SK-N-SH (cell line): ENCODE measurements at regions not wholly inside any gene's neighbourhood (a gene's known extent, or its start where the extent isn't known, plus 50 kb on each side); places are given as distances from the start of the nearest gene placed in this dataset.
"Not testable (repeated sequence)": the region's sequence is repeated elsewhere in the genome, so short reads cannot be mapped to it uniquely, and the experiment has no call there.

Experiments
- CTCF ChIA-PET: fragments of 300-600, 350-600 bp; formaldehyde crosslinking; extraction: SDS; loops from one replicate; lab custom pipeline; 2021; lab: Yijun Ruan, JAX
- POLR2A ChIA-PET: fragments of 350-600 bp; sonication (Branson Sonifier 250); formaldehyde crosslinking; extraction: SDS; loops from one replicate; lab custom pipeline; 2020; ENCODE audit warnings: antibody characterized with exemption, inconsistent platforms; lab: Yijun Ruan, JAX
- DNase-seq: peaks from one replicate; pipeline ENCODE4 v3.0.0; 2012
- H2AFZ ChIP-seq: fragments of 200-600 bp; sonication (generic); 2 replicates; pipeline ENCODE4 v1.8.1; 2016; ENCODE audit warnings: antibody characterized with exemption, mild to moderate bottlenecking, low read depth
- H3F3A ChIP-seq: fragments of 200-600 bp; sonication (generic); replicated peaks from 2 replicates; pipeline ENCODE3; 2016; ENCODE audit warnings: antibody characterized with exemption, mild to moderate bottlenecking; ENCODE audit not compliant: insufficient read depth
- H3K27ac ChIP-seq, 2 experiments: fragments of 200-500 bp in 1 of 2; fragments of 200-600 bp in 1 of 2; sonication (Bioruptor generic) in 1 of 2; sonication (generic), shearing (Covaris generic) in 1 of 2; 2 replicates each; pipeline versions ENCODE4 v1.5.1 to v1.6.1; 2014 to 2016; ENCODE audit warnings: low read depth in 2 of 2, inconsistent platforms in 1 of 2, low read length in 1 of 2, mild to moderate bottlenecking in 1 of 2, mixed read lengths in 1 of 2
- H3K27me3 ChIP-seq: fragments of 200-600 bp; sonication (generic), shearing (Covaris generic); 2 replicates; pipeline ENCODE4 v1.6.1; 2016; ENCODE audit warnings: mixed run types; ENCODE audit not compliant: insufficient read depth
- H3K36me3 ChIP-seq, 2 experiments: fragments of 200-500 bp in 1 of 2; fragments of 200-600 bp in 1 of 2; sonication (Bioruptor generic) in 1 of 2; sonication (generic) in 1 of 2; replicated peaks in 1 of 2; 2 replicates each; pipeline versions ENCODE3 to v1.5.1; 2014 to 2016; ENCODE audit warnings: low read length in 1 of 2, mild to moderate bottlenecking in 1 of 2; ENCODE audit not compliant: insufficient read depth in 2 of 2, control insufficient read depth in 1 of 2
- H3K4me1 ChIP-seq, 2 experiments: fragments of 200-500 bp in 1 of 2; fragments of 200-600 bp in 1 of 2; sonication (Bioruptor generic) in 1 of 2; sonication (generic), shearing (Covaris generic) in 1 of 2; 2 replicates each; pipeline versions ENCODE4 v1.5.1 to v1.6.1; 2014 to 2016; ENCODE audit warnings: low read depth in 1 of 2, low read length in 1 of 2, mixed run types in 1 of 2; ENCODE audit not compliant: insufficient read depth in 2 of 2, control insufficient read depth in 1 of 2
- H3K4me2 ChIP-seq: fragments of 200-600 bp; sonication (generic), shearing (Covaris generic); 2 replicates; pipeline ENCODE4 v1.6.1; 2017; ENCODE audit warnings: mixed run types
- H3K4me3 ChIP-seq, 2 experiments: fragments of 200-500 bp in 1 of 2; fragments of 200-600 bp in 1 of 2; sonication (Bioruptor generic) in 1 of 2; sonication (generic), shearing (Covaris generic) in 1 of 2; 2 replicates each; pipeline versions ENCODE4 v1.5.1 to v1.8.1; 2014 to 2016; ENCODE audit warnings: low read depth in 2 of 2, inconsistent platforms in 1 of 2, low read length in 1 of 2, mild to moderate bottlenecking in 1 of 2, mixed read lengths in 1 of 2, moderate library complexity in 1 of 2
- H3K79me2 ChIP-seq: fragments of 200-600 bp; sonication (generic); 2 replicates; pipeline ENCODE4 v1.8.1; 2017; ENCODE audit warnings: mild to moderate bottlenecking; ENCODE audit not compliant: insufficient read depth
- H3K9ac ChIP-seq: fragments of 200-600 bp; sonication (generic); 2 replicates; pipeline ENCODE4 v1.6.1; 2017; ENCODE audit warnings: mixed run types
- H3K9me2 ChIP-seq: fragments of 200-600 bp; sonication (generic); 2 replicates; pipeline ENCODE4 v1.6.1; 2017; ENCODE audit warnings: mixed run types
- H3K9me3 ChIP-seq: fragments of 200-600 bp; sonication (generic); 2 replicates; pipeline ENCODE4 v1.6.1; 2017; ENCODE audit warnings: mixed run types, mild to moderate bottlenecking, moderate library complexity
- H4K20me1 ChIP-seq: fragments of 200-600 bp; sonication (generic); 2 replicates; pipeline ENCODE4 v1.6.1; 2017; ENCODE audit warnings: mild to moderate bottlenecking, mixed run types; ENCODE audit not compliant: insufficient read depth
- FOXM1 ChIP-seq: IDR thresholded peaks from 2 replicates; pipeline ENCODE4 v1.4.0; 2012; ENCODE audit warnings: low read depth, mild to moderate bottlenecking
- GABPA ChIP-seq: IDR thresholded peaks from 2 replicates; pipeline ENCODE4 v1.4.0; 2012; ENCODE audit warnings: low read depth, mild to moderate bottlenecking
- GATA2 ChIP-seq: sonication (generic); formaldehyde crosslinking; IDR thresholded peaks from 2 replicates; pipeline ENCODE4 v1.5.0; 2020; ENCODE audit warnings: mild to moderate bottlenecking, missing genetic modification reagents
- JUND ChIP-seq: IDR thresholded peaks from 2 replicates; pipeline ENCODE4 v1.4.0; 2012
- MEF2A ChIP-seq: IDR thresholded peaks from 2 replicates; pipeline ENCODE4 v1.4.0; 2012; ENCODE audit warnings: low read depth, borderline replicate concordance
- RAD21 ChIP-seq: IDR thresholded peaks from 2 replicates; pipeline ENCODE4 v1.6.1; 2012; ENCODE audit warnings: mild to moderate bottlenecking, low read length
- SIN3A ChIP-seq: IDR thresholded peaks from 2 replicates; pipeline ENCODE4 v1.6.1; 2012; ENCODE audit warnings: low read depth, mild to moderate bottlenecking, low read length, moderate library complexity, borderline replicate concordance
- TAF1 ChIP-seq: IDR thresholded peaks from 2 replicates; pipeline ENCODE4 v1.6.1; 2012; ENCODE audit warnings: low read depth, mild to moderate bottlenecking, low read length, moderate library complexity, borderline replicate concordance
- YY1 ChIP-seq: IDR thresholded peaks from 2 replicates; pipeline ENCODE4 v1.4.0; 2012; ENCODE audit warnings: low read depth, mild to moderate bottlenecking
- WGBS: methylation state at CpG from one replicate; pipeline ENCODE4 v1.1.6; 2017; ENCODE audit warnings: low lambda C conversion rate; 5-methylcytosine and 5-hydroxymethylcytosine counted together

DNA sequence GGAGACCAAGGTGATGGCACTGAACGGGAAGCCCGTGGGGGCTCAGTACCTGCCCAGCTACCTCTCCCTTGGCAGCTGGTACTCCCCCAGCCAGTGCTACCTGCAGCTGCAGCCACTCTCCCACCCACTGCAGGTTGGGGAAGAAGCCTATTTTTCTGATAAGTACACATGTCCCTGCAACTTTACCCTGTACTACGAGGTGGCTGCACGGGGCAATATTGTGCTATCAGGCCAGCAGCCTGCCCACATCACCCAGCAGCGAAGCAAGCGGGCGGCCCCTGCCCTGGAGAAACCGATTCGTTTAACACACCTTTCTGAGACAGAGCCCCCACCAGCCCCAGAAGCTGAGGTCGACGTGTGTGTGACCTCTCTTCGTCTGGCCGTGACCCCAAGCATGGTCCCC is 1246.2 kb upstream of the PHF14 start:
- H3K79me2 ChIP-seq, CTCF ChIA-PET, H3K9ac ChIP-seq, H3K27ac ChIP-seq, H3K9me2 ChIP-seq, H3K4me3 ChIP-seq, H3K4me1 ChIP-seq, H4K20me1 ChIP-seq, H3K4me2 ChIP-seq, POLR2A ChIA-PET, H3K27me3 ChIP-seq, H3F3A ChIP-seq, DNase-seq, H3K36me3 ChIP-seq, H3K9me3 ChIP-seq, H2AFZ ChIP-seq: not testable (repeated sequence)
- WGBS: 76% methylated on average over 6 of the region's 13 CpGs

DNA sequence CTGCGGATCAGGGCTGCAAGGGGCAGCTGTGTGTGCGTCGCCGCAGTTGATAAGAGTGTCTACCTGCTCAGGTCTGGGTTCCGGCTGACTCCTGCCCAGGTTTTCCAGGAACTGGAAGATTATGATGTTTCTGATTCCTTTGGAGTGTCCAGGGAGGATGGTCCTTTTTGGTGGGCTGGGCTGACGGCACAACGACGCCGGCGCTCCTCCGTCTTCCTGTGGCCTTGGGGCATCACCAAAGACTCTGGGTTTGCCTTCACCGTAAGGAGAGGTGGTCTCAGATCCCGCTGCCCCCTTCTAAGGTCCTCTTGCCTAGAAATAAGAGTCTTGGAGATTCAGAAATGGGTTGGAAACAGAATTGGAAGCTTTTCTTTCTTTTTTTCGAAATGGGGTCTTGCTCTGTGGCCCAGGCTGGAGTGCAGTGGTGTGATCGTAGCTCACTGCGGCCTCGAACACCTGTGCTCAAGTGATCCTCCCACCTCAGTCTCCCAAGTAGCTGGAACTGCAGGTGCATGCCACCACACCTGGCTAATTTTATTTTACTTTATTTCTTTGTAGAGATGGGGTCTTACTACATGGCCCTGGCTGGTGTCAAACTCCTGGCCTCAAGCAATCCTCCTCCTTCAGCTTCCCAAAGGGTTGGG is 1245.5 kb upstream of the PHF14 start:
- POLR2A ChIA-PET, H4K20me1 ChIP-seq, H3F3A ChIP-seq, H3K9me2 ChIP-seq, H3K9ac ChIP-seq, H3K79me2 ChIP-seq, H3K27ac ChIP-seq, H2AFZ ChIP-seq, CTCF ChIA-PET, H3K9me3 ChIP-seq, H3K4me1 ChIP-seq, H3K27me3 ChIP-seq, DNase-seq, H3K4me2 ChIP-seq, H3K36me3 ChIP-seq, H3K4me3 ChIP-seq: not testable (repeated sequence)
- WGBS: 64% methylated on average over 14 of the region's 17 CpGs

DNA sequence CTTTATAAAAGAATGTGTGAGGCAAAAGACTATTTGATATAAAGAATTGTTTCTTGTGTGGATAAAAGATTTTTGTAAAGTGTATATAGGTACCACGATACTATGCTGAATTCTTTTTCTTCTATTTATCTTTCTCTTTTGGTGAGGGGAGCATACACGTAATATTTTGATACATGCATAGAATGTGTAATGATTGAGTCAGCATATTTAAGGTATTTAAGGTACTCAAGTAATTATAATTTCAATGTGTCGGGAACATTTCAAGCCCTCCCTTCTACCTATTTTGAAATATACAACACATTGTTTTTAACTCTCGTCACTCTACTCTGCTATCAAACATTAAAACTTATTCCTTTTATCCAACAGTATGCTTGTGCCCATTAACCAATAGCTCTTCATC is 1221.6 kb upstream of the PHF14 start:
- H3K4me2 ChIP-seq: no peak overlapping the region
- no peak overlapping the region for H3K4me3 ChIP-seq
- no peak for TF ChIP-seq RAD21
- no peak for TF ChIP-seq GABPA
- no peak for TF ChIP-seq FOXM1
- TF ChIP-seq MEF2A: no peak
- no peak for TF ChIP-seq SIN3A
- no peak for TF ChIP-seq TAF1
- no peak for TF ChIP-seq JUND
- no peak for TF ChIP-seq YY1
- TF ChIP-seq GATA2 (CRISPR knock-in tag): no peak
- ChIA-PET POLR2A (no interaction called here), CTCF (no interaction called here)
- no peak for DNase-seq
- no peaks in the 10 kb centered on the region for H3K27me3 ChIP-seq
- peaks cover 3% of the 10 kb centered on the region; the same call in 1 of the 2 replicates for H3K9me2 ChIP-seq
- no peak overlapping the region for H3K27ac ChIP-seq
- H3K4me1 ChIP-seq: no peaks in the 10 kb centered on the region; a peak in 1 of 4 replicates
- no peaks in the 10 kb centered on the region for H4K20me1 ChIP-seq
- no peaks in the 10 kb centered on the region for H3F3A ChIP-seq
- WGBS: 37% methylated on average over 4 of the region's 4 CpGs
- no peak overlapping the region for H2AFZ ChIP-seq
- no peaks in the 10 kb centered on the region for H3K36me3 ChIP-seq
- peaks cover 30% of the 10 kb centered on the region for H3K9me3 ChIP-seq
- H3K9ac ChIP-seq: no peak overlapping the region
- H3K79me2 ChIP-seq: no peaks in the 10 kb centered on the region
